ENCODE measurements at regions not wholly inside any gene's neighbourhood (a gene's known extent, or its start where the extent isn't known, plus 50 kb on each side); places are given as distances from the start of the nearest gene placed in this dataset.

DNA sequence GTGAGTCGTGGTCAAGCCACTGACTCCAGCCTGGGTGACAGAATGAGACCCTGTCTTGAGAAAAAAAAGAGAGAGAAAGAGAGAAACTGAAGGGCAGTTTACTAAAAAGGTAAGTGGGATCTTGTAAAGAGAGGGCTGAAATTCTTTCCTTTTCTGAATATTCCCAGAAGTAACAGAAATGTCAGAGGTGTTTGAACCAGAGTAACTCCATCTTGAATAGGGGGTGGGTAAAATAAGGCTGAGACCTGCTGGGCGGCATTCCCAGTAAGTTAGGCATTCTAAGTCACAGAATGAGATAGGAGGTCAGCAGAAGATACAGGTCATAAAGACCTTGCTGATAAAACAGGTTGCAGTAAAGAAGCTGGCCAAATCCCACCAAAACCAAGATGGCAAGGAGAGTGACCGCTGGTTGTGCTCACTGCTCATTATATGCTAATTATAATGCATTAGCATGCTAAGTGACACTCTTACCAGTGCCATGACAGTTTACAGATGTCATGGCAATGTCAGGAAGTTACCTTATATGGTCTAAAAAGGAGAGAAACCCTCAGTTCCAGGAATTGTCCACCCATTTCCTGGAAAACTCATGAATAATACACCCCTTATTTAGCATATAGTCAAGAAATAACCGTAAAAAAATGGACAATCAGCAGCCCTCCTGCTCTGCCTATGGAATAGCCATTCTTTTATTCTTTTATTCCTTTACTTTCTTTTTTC is 1334.3 kb upstream of the ZEB2 start:
- TF ChIP-seq, protein P1, sequence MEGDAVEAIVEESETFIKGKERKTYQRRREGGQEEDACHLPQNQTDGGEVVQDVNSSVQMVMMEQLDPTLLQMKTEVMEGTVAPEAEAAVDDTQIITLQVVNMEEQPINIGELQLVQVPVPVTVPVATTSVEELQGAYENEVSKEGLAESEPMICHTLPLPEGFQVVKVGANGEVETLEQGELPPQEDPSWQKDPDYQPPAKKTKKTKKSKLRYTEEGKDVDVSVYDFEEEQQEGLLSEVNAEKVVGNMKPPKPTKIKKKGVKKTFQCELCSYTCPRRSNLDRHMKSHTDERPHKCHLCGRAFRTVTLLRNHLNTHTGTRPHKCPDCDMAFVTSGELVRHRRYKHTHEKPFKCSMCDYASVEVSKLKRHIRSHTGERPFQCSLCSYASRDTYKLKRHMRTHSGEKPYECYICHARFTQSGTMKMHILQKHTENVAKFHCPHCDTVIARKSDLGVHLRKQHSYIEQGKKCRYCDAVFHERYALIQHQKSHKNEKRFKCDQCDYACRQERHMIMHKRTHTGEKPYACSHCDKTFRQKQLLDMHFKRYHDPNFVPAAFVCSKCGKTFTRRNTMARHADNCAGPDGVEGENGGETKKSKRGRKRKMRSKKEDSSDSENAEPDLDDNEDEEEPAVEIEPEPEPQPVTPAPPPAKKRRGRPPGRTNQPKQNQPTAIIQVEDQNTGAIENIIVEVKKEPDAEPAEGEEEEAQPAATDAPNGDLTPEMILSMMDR (conservative IDR thresholded peaks at IDR 0.05; ENCODE audit: low read depth, low read length), result no peak
- TF ChIP-seq EZH2phosphoT487 (IDR thresholded peaks at IDR 0.05; ENCODE audit: borderline replicate concordance, low read length), result no peak

Measured in PC-3 (cell line).